CD14-positive monocyte (primary cell): ENCODE measurements at regions not wholly inside any gene's neighbourhood (a gene's known extent, or its start where the extent isn't known, plus 50 kb on each side); places are given as distances from the start of the nearest gene placed in this dataset.

Experiments used
- DNase-seq, 3 donors: peaks; one replicate each; pipeline ENCODE4 v3.0.0-alpha.2; 2011 to 2022
- H2AFZ ChIP-seq: 2 replicates; pipeline ENCODE4 v1.6.0; 2012; ENCODE audit warnings: mild to moderate bottlenecking, low read depth, low read length, inconsistent platforms; ENCODE audit not compliant: insufficient read depth, poor library complexity, severe bottlenecking
- H3K27ac ChIP-seq, 2 donors: 1 replicate in 1 of 2; 2 replicates in 1 of 2; pipeline ENCODE4 v1.5.1; 2012 to 2013; ENCODE audit warnings: low read length in 2 of 2, control low read depth in 1 of 2, inconsistent platforms in 1 of 2, low read depth in 1 of 2, mild to moderate bottlenecking in 1 of 2
- H3K27me3 ChIP-seq, 2 donors: one replicate each; pipeline versions ENCODE4 v1.6.0 to v1.6.1; 2011 to 2013; ENCODE audit warnings: low read length in 2 of 2; ENCODE audit not compliant: control insufficient read depth in 2 of 2, insufficient read depth in 2 of 2
- H3K36me3 ChIP-seq, 2 donors: replicated peaks in 1 of 2; 1 replicate in 1 of 2; 2 replicates in 1 of 2; pipeline versions ENCODE4 v1.5.1 to v1.6.1; 2012 to 2013; ENCODE audit warnings: low read length in 2 of 2, control low read depth in 1 of 2, inconsistent platforms in 1 of 2, mild to moderate bottlenecking in 1 of 2; ENCODE audit not compliant: insufficient read depth in 2 of 2, control insufficient read depth in 1 of 2
- H3K4me1 ChIP-seq, 2 donors: 1 replicate in 1 of 2; 2 replicates in 1 of 2; pipeline versions ENCODE4 v1.5.1 to v1.6.1; 2012 to 2013; ENCODE audit warnings: low read length in 2 of 2, control low read depth in 1 of 2, inconsistent platforms in 1 of 2, mild to moderate bottlenecking in 1 of 2, moderate library complexity in 1 of 2; ENCODE audit not compliant: insufficient read depth in 2 of 2, control insufficient read depth in 1 of 2
- H3K4me2 ChIP-seq: replicated peaks from 2 replicates; pipeline ENCODE3; 2012; ENCODE audit warnings: low read length, moderate library complexity, mild to moderate bottlenecking; ENCODE audit not compliant: poor library complexity, severe bottlenecking; ENCODE audit errors: extremely low read depth
- H3K4me3 ChIP-seq, 3 experiments: fragments of 200-600 bp in 1 of 3; sonication (generic) in 1 of 3; replicated peaks in 1 of 3; 1 replicate in 2 of 3; 2 replicates in 1 of 3; pipeline ENCODE4 v1.5.1; 2011 to 2013; ENCODE audit warnings: low read length in 3 of 3, mild to moderate bottlenecking in 3 of 3, control low read depth in 2 of 3, low read depth in 2 of 3, inconsistent platforms in 1 of 3, moderate library complexity in 1 of 3
- H3K79me2 ChIP-seq: 2 replicates; pipeline ENCODE4 v1.6.0; 2012; ENCODE audit warnings: mild to moderate bottlenecking, control low read depth, inconsistent platforms, low read length, moderate library complexity; ENCODE audit not compliant: insufficient read depth
- H3K9ac ChIP-seq: 2 replicates; pipeline ENCODE4 v1.6.0; 2017; ENCODE audit warnings: low read length, mild to moderate bottlenecking; ENCODE audit not compliant: insufficient read depth, poor library complexity, severe bottlenecking
- H3K9me3 ChIP-seq, 2 donors: replicated peaks in 1 of 2; 1 replicate in 1 of 2; 2 replicates in 1 of 2; pipeline versions ENCODE4 v1.5.1 to v1.6.1; 2012 to 2013; ENCODE audit warnings: low read length in 2 of 2, control low read depth in 1 of 2; ENCODE audit not compliant: control insufficient read depth in 1 of 2, insufficient read depth in 1 of 2
- H4K20me1 ChIP-seq: 2 replicates; pipeline ENCODE4 v1.6.0; 2012; ENCODE audit warnings: mild to moderate bottlenecking, low read length, control low read depth, moderate library complexity; ENCODE audit not compliant: insufficient read depth
- H3K27ac Mint-ChIP-seq, 7 donors: one replicate each; pipeline ENCODE4 v1.8.0; 2020; ENCODE audit warnings: mild to moderate bottlenecking in 7 of 7, mixed read lengths in 7 of 7, moderate library complexity in 6 of 7, inconsistent platforms in 2 of 7
- H3K27me3 Mint-ChIP-seq, 3 donors: one replicate each; pipeline ENCODE4 v1.8.0; 2021 to 2022; ENCODE audit warnings: low read depth in 3 of 3, mild to moderate bottlenecking in 3 of 3, mixed read lengths in 3 of 3, moderate library complexity in 3 of 3, inconsistent platforms in 1 of 3
- H3K36me3 Mint-ChIP-seq, 2 donors: one replicate each; pipeline ENCODE4 v1.8.0; 2020; ENCODE audit warnings: mixed read lengths in 2 of 2, inconsistent platforms in 1 of 2, mild to moderate bottlenecking in 1 of 2
- H3K4me1 Mint-ChIP-seq: one replicate; pipeline ENCODE4 v1.8.0; 2020; ENCODE audit warnings: mild to moderate bottlenecking, mixed read lengths
- H3K4me3 Mint-ChIP-seq, 2 donors: one replicate each; pipeline ENCODE4 v1.8.0; 2020; ENCODE audit warnings: mild to moderate bottlenecking in 2 of 2, mixed read lengths in 2 of 2, moderate library complexity in 1 of 2
- H3K9me3 Mint-ChIP-seq, 7 donors: one replicate each; pipeline ENCODE4 v1.8.0; 2020 to 2022; ENCODE audit warnings: mixed read lengths in 7 of 7, mild to moderate bottlenecking in 6 of 7, moderate library complexity in 6 of 7, inconsistent platforms in 2 of 7
- CTCF ChIP-seq: fragments of 200-600 bp; IDR thresholded peaks from one replicate; pipeline ENCODE4 v1.8.0; 2022; ENCODE audit warnings: antibody characterized with exemption, mild to moderate bottlenecking
- WGBS: methylation state at CpG from one replicate; pipeline ENCODE4 v1.1.5; 2013; ENCODE audit warnings: missing lambda C conversion rate; ENCODE audit not compliant: insufficient coverage; 5-methylcytosine and 5-hydroxymethylcytosine counted together
- intact Hi-C, 2 donors: fragments of 100-400 bp; cut with micrococcal nuclease; formaldehyde crosslinking; loops; one replicate each; pipeline versions ENCODE4 v1.15.0 to v1.15.1; 2023

GRCh38 chr4:176588436-176588835, 204.3 kb downstream of the VEGFC start:
- H3K4me3 ChIP-seq = no peak overlapping the region
- Mint-ChIP-seq H3K27me3 (no peaks in the 10 kb centered on the region), H3K9me3 (peaks cover 0 to 8% (median 3%) of the 10 kb centered on the region in 7 donors), H3K27ac (no peak overlapping the region), H3K4me3 (no peak overlapping the region), H3K36me3 (no peaks in the 10 kb centered on the region), H3K4me1 (no peaks in the 10 kb centered on the region)
- H2AFZ ChIP-seq = no peak overlapping the region
- H3K4me2 ChIP-seq = no peak overlapping the region
- TF ChIP-seq CTCF = no peak
- H3K27me3 ChIP-seq = no peaks in the 10 kb centered on the region
- no peak overlapping the region for H3K9ac ChIP-seq
- peaks cover 0 to 3% of the 10 kb centered on the region in 2 donors for H3K9me3 ChIP-seq
- no peak for DNase-seq
- WGBS = 100% methylated on average over 1 of the region's 3 CpGs
- H3K4me1 ChIP-seq = no peaks in the 10 kb centered on the region
- H3K36me3 ChIP-seq = no peaks in the 10 kb centered on the region
- no peaks in the 10 kb centered on the region for H4K20me1 ChIP-seq
- no peak overlapping the region for H3K27ac ChIP-seq
- intact Hi-C loops = no loop called here
- no peaks in the 10 kb centered on the region for H3K79me2 ChIP-seq

GRCh38 chr4:176592976-176593670, 199.6 kb downstream of the VEGFC start:
- Mint-ChIP-seq H3K27me3 (no peaks in the 10 kb centered on the region), H3K9me3 (peaks cover 0 to 5% (median 3%) of the 10 kb centered on the region in 7 donors), H3K4me3 (no peak overlapping the region), H3K4me1 (no peaks in the 10 kb centered on the region), H3K36me3 (no peaks in the 10 kb centered on the region), H3K27ac (no peak overlapping the region)
- Histone ChIP-seq H2AFZ (no peak overlapping the region), H3K9ac (no peak overlapping the region), H3K27me3 (no peaks in the 10 kb centered on the region), H3K9me3 (peaks cover 0 to 3% of the 10 kb centered on the region in 2 donors), H3K4me2 (no peak overlapping the region), H3K79me2 (no peaks in the 10 kb centered on the region), H3K4me3 (no peak overlapping the region), H3K4me1 (no peaks in the 10 kb centered on the region), H3K27ac (no peak overlapping the region), H3K36me3 (no peaks in the 10 kb centered on the region), H4K20me1 (no peaks in the 10 kb centered on the region)
- intact Hi-C loops = no loop called here
- no peak for TF ChIP-seq CTCF
- DNase-seq = no peak
- WGBS = 100% methylated on average over 1 of the region's 2 CpGs
